ENCODE measurements at regions not wholly inside any gene's neighbourhood (a gene's known extent, or its start where the extent isn't known, plus 50 kb on each side); places are given as distances from the start of the nearest gene placed in this dataset.

GRCh38 chr3:154050216-154050615 lies 71.0 kb upstream of the ARHGEF26 start:
- TF ChIP-seq POLR2A (IDR thresholded peaks at IDR 0.05): no peak
- TF ChIP-seq, protein P1, sequence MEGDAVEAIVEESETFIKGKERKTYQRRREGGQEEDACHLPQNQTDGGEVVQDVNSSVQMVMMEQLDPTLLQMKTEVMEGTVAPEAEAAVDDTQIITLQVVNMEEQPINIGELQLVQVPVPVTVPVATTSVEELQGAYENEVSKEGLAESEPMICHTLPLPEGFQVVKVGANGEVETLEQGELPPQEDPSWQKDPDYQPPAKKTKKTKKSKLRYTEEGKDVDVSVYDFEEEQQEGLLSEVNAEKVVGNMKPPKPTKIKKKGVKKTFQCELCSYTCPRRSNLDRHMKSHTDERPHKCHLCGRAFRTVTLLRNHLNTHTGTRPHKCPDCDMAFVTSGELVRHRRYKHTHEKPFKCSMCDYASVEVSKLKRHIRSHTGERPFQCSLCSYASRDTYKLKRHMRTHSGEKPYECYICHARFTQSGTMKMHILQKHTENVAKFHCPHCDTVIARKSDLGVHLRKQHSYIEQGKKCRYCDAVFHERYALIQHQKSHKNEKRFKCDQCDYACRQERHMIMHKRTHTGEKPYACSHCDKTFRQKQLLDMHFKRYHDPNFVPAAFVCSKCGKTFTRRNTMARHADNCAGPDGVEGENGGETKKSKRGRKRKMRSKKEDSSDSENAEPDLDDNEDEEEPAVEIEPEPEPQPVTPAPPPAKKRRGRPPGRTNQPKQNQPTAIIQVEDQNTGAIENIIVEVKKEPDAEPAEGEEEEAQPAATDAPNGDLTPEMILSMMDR (IDR thresholded peaks at IDR 0.05): no peak
- TF ChIP-seq POLR2AphosphoS5 (IDR thresholded peaks at IDR 0.05): no peak
